Activated CD4-positive, alpha-beta memory T cell treated with anti-CD3 and anti-CD28 coated beads, Interleukin-2, amount 10 ng/mL, durations not matched to agents 7 days and 5 days (primary cell): ENCODE measurements at regions not wholly inside any gene's neighbourhood (a gene's known extent, or its start where the extent isn't known, plus 50 kb on each side); places are given as distances from the start of the nearest gene placed in this dataset.
"Not testable (repeated sequence)": the region's sequence is repeated elsewhere in the genome, so short reads cannot be mapped to it uniquely, and the experiment has no call there.

ENCODE experiments used
- CTCF ChIA-PET: fragments of 350-600 bp; sonication (Branson Sonifier 250); formaldehyde crosslinking; loops from one replicate; lab custom pipeline; 2021; ENCODE audit warnings: antibody characterized with exemption, inconsistent platforms; lab: Charles Lee
- POLR2A ChIA-PET: fragments of 350-600 bp; sonication (Branson Sonifier 250); formaldehyde crosslinking; loops from one replicate; lab custom pipeline; 2021; ENCODE audit warnings: antibody characterized with exemption; lab: Charles Lee
- DNase-seq: peaks from one replicate; pipeline ENCODE4 v3.0.0-alpha.2; 2020
- H3K27ac Mint-ChIP-seq: one replicate; pipeline ENCODE4 v1.8.0; 2021; ENCODE audit warnings: mild to moderate bottlenecking, mixed read lengths
- H3K27me3 Mint-ChIP-seq: one replicate; pipeline ENCODE4 v1.8.0; 2021; ENCODE audit warnings: mixed read lengths
- H3K36me3 Mint-ChIP-seq: one replicate; pipeline ENCODE4 v1.8.0; 2021; ENCODE audit warnings: low read depth, mixed read lengths
- H3K4me1 Mint-ChIP-seq: one replicate; pipeline ENCODE4 v1.8.0; 2021; ENCODE audit warnings: mixed read lengths
- H3K4me3 Mint-ChIP-seq: one replicate; pipeline ENCODE4 v1.8.0; 2021; ENCODE audit warnings: mild to moderate bottlenecking, mixed read lengths
- H3K9me3 Mint-ChIP-seq: one replicate; pipeline ENCODE4 v1.8.0; 2021; ENCODE audit warnings: mixed read lengths

- ChIA-PET CTCF (no interaction called here), POLR2A (no interaction called here)
- H3K4me1 Mint-ChIP-seq, result no peaks in the 10 kb centered on the region
- no peak for DNase-seq
- no peak overlapping the region for H3K27ac Mint-ChIP-seq
- H3K27me3 Mint-ChIP-seq, result peaks cover 28% of the 10 kb centered on the region
- no peaks in the 10 kb centered on the region for H3K36me3 Mint-ChIP-seq
- no peaks in the 10 kb centered on the region for H3K9me3 Mint-ChIP-seq
- H3K4me3 Mint-ChIP-seq, result no peak overlapping the region
Observed at GRCh38 chr2:236988216-236988615, 97.5 kb upstream of the COPS8 start.

- H3K27me3 Mint-ChIP-seq, result peaks cover 25% of the 10 kb centered on the region
- H3K36me3 Mint-ChIP-seq, result no peaks in the 10 kb centered on the region
- no peak overlapping the region for H3K27ac Mint-ChIP-seq
- POLR2A ChIA-PET, result no interaction called here
- H3K4me3 Mint-ChIP-seq, result no peak overlapping the region
- no peak for DNase-seq
- no peaks in the 10 kb centered on the region for H3K9me3 Mint-ChIP-seq
- CTCF ChIA-PET, result no interaction called here
- H3K4me1 Mint-ChIP-seq, result no peaks in the 10 kb centered on the region
Observed at GRCh38 chr2:236988690-236989624, 96.7 kb upstream of the COPS8 start.

- no peaks in the 10 kb centered on the region for H3K36me3 Mint-ChIP-seq
- no peaks in the 10 kb centered on the region for H3K4me1 Mint-ChIP-seq
Observed at GRCh38 chr2:236990552-236990951, 95.1 kb upstream of the COPS8 start.

GRCh38 chr2:236991874-236992273 is 93.8 kb upstream of the COPS8 start:
- Mint-ChIP-seq H3K4me3 (no peak overlapping the region), H3K27me3 (peaks cover 19% of the 10 kb centered on the region), H3K36me3 (no peaks in the 10 kb centered on the region), H3K4me1 (no peaks in the 10 kb centered on the region), H3K27ac (no peak overlapping the region), H3K9me3 (no peaks in the 10 kb centered on the region)
- POLR2A ChIA-PET, result no interaction called here
- CTCF ChIA-PET, result no interaction called here
- no peak for DNase-seq

More at GRCh38 chr2:236990552-236990951, 95.1 kb upstream of the COPS8 start:
- no peak overlapping the region for H3K27ac Mint-ChIP-seq
- ChIA-PET CTCF (no interaction called here), POLR2A (no interaction called here)
- DNase-seq, result no peak
- no peaks in the 10 kb centered on the region for H3K9me3 Mint-ChIP-seq
- H3K27me3 Mint-ChIP-seq, result peaks cover 22% of the 10 kb centered on the region
- H3K4me3 Mint-ChIP-seq, result no peak overlapping the region

- Mint-ChIP-seq H3K27ac (no peak overlapping the region), H3K36me3 (no peaks in the 10 kb centered on the region), H3K27me3 (peaks cover 20% of the 10 kb centered on the region), H3K4me3 (no peak overlapping the region), H3K9me3 (no peaks in the 10 kb centered on the region), H3K4me1 (no peaks in the 10 kb centered on the region)
- no peak for DNase-seq
- POLR2A ChIA-PET, result no interaction called here
- CTCF ChIA-PET, result no interaction called here
Observed at GRCh38 chr2:236993286-236993685, 92.4 kb upstream of the COPS8 start.

GRCh38 chr2:236994361-236994760 is 91.3 kb upstream of the COPS8 start:
- H3K4me1 Mint-ChIP-seq, result no peaks in the 10 kb centered on the region
- H3K9me3 Mint-ChIP-seq, result no peaks in the 10 kb centered on the region
- CTCF ChIA-PET, result no interaction called here
- peaks cover 18% of the 10 kb centered on the region for H3K27me3 Mint-ChIP-seq
- H3K36me3 Mint-ChIP-seq, result no peaks in the 10 kb centered on the region
- H3K4me3 Mint-ChIP-seq, result no peak overlapping the region
- POLR2A ChIA-PET, result no interaction called here
- no peak for DNase-seq
- H3K27ac Mint-ChIP-seq, result no peak overlapping the region

- no peak overlapping the region for H3K27ac Mint-ChIP-seq
- H3K4me1 Mint-ChIP-seq, result no peaks in the 10 kb centered on the region
- no peak for DNase-seq
- peaks cover 12% of the 10 kb centered on the region for H3K27me3 Mint-ChIP-seq
- POLR2A ChIA-PET, result no interaction called here
- CTCF ChIA-PET, result no interaction called here
- H3K36me3 Mint-ChIP-seq, result no peaks in the 10 kb centered on the region
- H3K4me3 Mint-ChIP-seq, result no peak overlapping the region
- no peaks in the 10 kb centered on the region for H3K9me3 Mint-ChIP-seq
Observed at GRCh38 chr2:236997069-236997715, 88.5 kb upstream of the COPS8 start.

- ChIA-PET POLR2A (no interaction called here), CTCF (no interaction called here)
- no peak overlapping the region for H3K4me3 Mint-ChIP-seq
- peaks cover 7% of the 10 kb centered on the region for H3K27me3 Mint-ChIP-seq
- H3K36me3 Mint-ChIP-seq, result no peaks in the 10 kb centered on the region
- no peak overlapping the region for H3K27ac Mint-ChIP-seq
- no peaks in the 10 kb centered on the region for H3K9me3 Mint-ChIP-seq
- no peak for DNase-seq
- H3K4me1 Mint-ChIP-seq, result no peaks in the 10 kb centered on the region
Observed at GRCh38 chr2:236998236-236998635, 87.5 kb upstream of the COPS8 start.

GRCh38 chr2:236998758-236999157 is 86.9 kb upstream of the COPS8 start:
- POLR2A ChIA-PET, result no interaction called here
- Mint-ChIP-seq H3K27me3 (peaks cover 7% of the 10 kb centered on the region), H3K27ac (no peak overlapping the region), H3K9me3 (no peaks in the 10 kb centered on the region), H3K4me3 (no peak overlapping the region), H3K4me1 (no peaks in the 10 kb centered on the region), H3K36me3 (no peaks in the 10 kb centered on the region)
- CTCF ChIA-PET, result no interaction called here
- DNase-seq, result no peak

GRCh38 chr2:237000481-237000880 is 85.2 kb upstream of the COPS8 start:
- ChIA-PET POLR2A (no interaction called here), CTCF (no interaction called here)
- Mint-ChIP-seq H3K27ac (no peak overlapping the region), H3K27me3 (peaks cover 5% of the 10 kb centered on the region), H3K9me3 (no peaks in the 10 kb centered on the region), H3K36me3 (no peaks in the 10 kb centered on the region), H3K4me3 (no peak overlapping the region), H3K4me1 (no peaks in the 10 kb centered on the region)
- DNase-seq, result no peak

- DNase-seq, H3K27ac Mint-ChIP-seq, H3K4me3 Mint-ChIP-seq, H3K9me3 Mint-ChIP-seq, POLR2A ChIA-PET, CTCF ChIA-PET, H3K4me1 Mint-ChIP-seq, H3K36me3 Mint-ChIP-seq, H3K27me3 Mint-ChIP-seq: not testable (repeated sequence)
Observed at GRCh38 chr2:237005341-237005740, 80.3 kb upstream of the COPS8 start.

- no peaks in the 10 kb centered on the region for H3K9me3 Mint-ChIP-seq
- POLR2A ChIA-PET, result no interaction called here
- H3K4me1 Mint-ChIP-seq, result no peaks in the 10 kb centered on the region
Observed at GRCh38 chr2:237011206-237011795, 74.4 kb upstream of the COPS8 start.

GRCh38 chr2:237012004-237012403 is 73.7 kb upstream of the COPS8 start:
- CTCF ChIA-PET, result no interaction called here
- H3K27me3 Mint-ChIP-seq, result peaks cover 3% of the 10 kb centered on the region
- no peak overlapping the region for H3K27ac Mint-ChIP-seq
- no peak overlapping the region for H3K4me3 Mint-ChIP-seq
- POLR2A ChIA-PET, result no interaction called here
- no peaks in the 10 kb centered on the region for H3K4me1 Mint-ChIP-seq
- no peaks in the 10 kb centered on the region for H3K9me3 Mint-ChIP-seq
- H3K36me3 Mint-ChIP-seq, result no peaks in the 10 kb centered on the region
- no peak for DNase-seq

More at GRCh38 chr2:237011206-237011795, 74.4 kb upstream of the COPS8 start:
- CTCF ChIA-PET, result no interaction called here
- DNase-seq, result no peak
- Mint-ChIP-seq H3K36me3 (no peaks in the 10 kb centered on the region), H3K4me3 (no peak overlapping the region), H3K27ac (no peak overlapping the region), H3K27me3 (no peaks in the 10 kb centered on the region)
